Right ventricle myocardium inferior (tissue), 1 donor: ENCODE measurements at regions not wholly inside any gene's neighbourhood (a gene's known extent, or its start where the extent isn't known, plus 50 kb on each side); places are given as distances from the start of the nearest gene placed in this dataset.
"Not testable (repeated sequence)": the region's sequence is repeated elsewhere in the genome, so short reads cannot be mapped to it uniquely, and the experiment has no call there.

Experiments
- ATAC-seq: fragments of 200-7000 bp; cut with Tn5 transposase; one replicate; pipeline ENCODE4 v1.9.1; 2020; ENCODE audit warnings: mild to moderate bottlenecking, moderate library complexity
- DNase-seq: peaks from one replicate; pipeline ENCODE4 v3.0.0; 2021; ENCODE audit errors: missing footprints
- intact Hi-C: fragments of 100-400 bp; cut with DNase I; formaldehyde crosslinking; loops from one replicate; pipeline ENCODE4 v1.11.0; 2022
- donor health status: DM: no; HTN: yes; CAD: no; lungs with severe emphysema.

- intact Hi-C loops = no loop called here
- DNase-seq (no peak), ATAC-seq (no peak)
Measured at GRCh38 chr6:48973491-48973890, 489.6 kb downstream of the MMUT start.

DNA sequence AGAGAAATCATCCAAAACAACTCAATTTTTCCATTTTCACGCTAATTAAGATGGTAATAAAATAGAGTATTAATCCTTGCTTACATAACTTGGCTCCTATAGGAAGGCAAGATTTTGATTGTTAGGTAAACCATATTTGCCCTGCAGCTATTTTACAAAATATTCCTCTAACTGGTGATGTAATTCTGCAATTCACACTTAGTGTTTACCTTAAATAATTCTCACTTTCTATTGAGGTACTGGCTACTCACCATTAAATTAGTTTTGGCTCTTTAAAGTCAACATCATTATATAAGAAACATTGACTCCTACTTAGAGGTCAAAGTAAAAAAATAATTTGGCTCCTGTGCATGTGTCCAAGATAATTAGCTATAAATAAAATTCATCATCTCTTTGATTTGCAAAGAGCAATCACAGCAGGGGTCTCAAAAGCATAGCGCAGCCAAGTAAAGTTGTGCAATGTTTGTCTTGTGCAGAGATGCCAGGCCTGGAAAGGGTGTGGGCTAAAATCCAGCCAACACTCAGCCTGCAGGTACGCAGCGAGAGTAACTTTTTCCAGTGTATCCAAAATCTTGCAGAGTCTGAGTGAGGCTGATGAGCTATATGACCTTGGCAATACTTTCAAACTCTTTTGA, 501.2 kb downstream of the MMUT start:
- ATAC-seq (no peak), DNase-seq (no peak)
- intact Hi-C loops = no loop called here

DNA sequence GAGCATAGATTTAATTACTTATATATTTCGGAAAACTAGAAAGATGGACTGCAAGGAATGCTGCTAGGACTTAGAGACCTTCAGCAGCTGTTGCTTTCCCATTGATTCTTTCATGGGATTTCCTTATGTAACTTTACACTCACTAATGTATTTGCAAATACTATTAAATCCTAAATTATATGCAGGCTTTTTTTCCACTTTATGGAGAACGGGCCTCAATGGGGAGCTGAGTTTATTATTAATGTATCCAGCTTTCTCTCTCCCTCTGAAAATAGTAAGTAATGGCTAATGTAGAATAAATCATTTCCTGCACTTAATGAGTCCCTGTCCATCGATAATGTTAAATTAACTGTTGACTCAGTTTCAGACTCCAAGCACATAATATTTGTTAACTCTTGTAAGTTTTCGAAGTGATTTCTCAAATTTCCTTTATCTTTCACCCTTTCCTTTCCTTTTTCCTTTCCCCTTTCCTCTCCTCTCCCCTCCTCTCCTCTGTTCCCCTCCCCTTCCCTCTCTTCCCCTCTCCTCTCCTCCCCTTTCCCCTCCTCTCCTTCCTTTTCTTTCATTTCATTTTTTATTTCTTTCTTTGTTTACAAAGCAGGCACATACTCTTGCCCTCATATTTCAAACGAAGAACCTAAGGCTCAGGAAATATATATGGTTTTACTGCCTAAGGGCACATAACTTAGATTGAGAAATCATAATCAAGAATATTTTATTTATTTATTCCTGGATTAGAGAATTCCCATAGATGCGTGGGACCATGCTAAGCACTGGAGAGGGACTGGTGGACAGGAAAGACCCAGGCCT, 503.6 kb downstream of the MMUT start:
- DNase-seq (no peak), ATAC-seq (no peak)
- intact Hi-C loops = no loop called here

- DNase-seq = no peak
- intact Hi-C loops = no loop called here
Measured at GRCh38 chr6:48957781-48958180, 505.3 kb downstream of the MMUT start.

DNA sequence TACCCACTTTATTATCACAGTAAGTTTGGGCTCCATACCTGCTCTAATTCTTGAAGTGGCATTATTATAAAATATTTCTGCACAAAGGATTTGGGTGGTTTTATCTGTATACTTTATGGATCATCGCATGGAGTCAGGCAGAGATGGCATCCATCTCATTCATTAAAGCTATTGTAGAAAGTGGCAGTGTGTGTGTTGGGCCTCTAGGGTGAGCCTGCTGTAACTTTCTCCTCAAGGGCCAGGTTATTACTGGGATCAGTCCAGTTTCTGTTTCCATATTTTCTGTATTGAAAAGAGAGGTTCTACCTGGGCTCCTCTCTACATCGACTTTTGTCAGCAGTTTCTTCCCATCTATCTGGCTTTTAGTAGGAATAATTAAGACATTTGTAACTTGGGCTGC, 511.1 kb downstream of the MMUT start:
- ATAC-seq (no peak), DNase-seq (no peak)
- intact Hi-C loops = no loop called here

More at GRCh38 chr6:48957781-48958180, 505.3 kb downstream of the MMUT start:
- no peak for ATAC-seq

- ATAC-seq, DNase-seq, intact Hi-C loops: not testable (repeated sequence)
Measured at GRCh38 chr6:48944276-48944675, 518.8 kb downstream of the MMUT start.

- no peak for DNase-seq
- no peak for ATAC-seq
- intact Hi-C loops = no loop called here
Measured at GRCh38 chr6:48933136-48933535, 529.9 kb downstream of the MMUT start.

DNA sequence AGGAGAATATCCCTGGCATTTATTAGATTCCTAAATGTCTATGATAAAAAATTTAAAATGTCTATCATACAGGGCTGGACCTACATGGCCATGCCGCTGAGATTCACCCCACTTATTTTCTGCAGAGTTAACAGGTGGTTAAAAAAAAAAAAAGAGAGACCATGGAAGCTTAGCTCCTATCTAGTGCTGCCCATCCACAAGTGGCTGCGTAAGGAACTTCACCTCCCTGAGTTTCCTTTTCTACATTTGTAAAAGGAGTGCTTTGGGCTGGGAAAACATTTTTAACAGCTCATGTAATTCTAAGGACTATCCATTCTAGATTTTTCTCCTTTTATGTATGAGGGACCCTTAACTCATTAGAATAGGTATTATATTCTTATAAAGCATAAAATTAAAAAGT, 534.1 kb downstream of the MMUT start:
- no peak for ATAC-seq
- DNase-seq = no peak
- intact Hi-C loops = no loop called here

- intact Hi-C loops = no loop called here
- DNase-seq = no peak
- ATAC-seq = no peak
Measured at GRCh38 chr6:48922837-48923236, 540.2 kb downstream of the MMUT start.

GRCh38 chr6:48919555-48919954, 543.5 kb downstream of the MMUT start:
- DNase-seq (no peak), ATAC-seq (no peak)
- intact Hi-C loops = no loop called here

DNA sequence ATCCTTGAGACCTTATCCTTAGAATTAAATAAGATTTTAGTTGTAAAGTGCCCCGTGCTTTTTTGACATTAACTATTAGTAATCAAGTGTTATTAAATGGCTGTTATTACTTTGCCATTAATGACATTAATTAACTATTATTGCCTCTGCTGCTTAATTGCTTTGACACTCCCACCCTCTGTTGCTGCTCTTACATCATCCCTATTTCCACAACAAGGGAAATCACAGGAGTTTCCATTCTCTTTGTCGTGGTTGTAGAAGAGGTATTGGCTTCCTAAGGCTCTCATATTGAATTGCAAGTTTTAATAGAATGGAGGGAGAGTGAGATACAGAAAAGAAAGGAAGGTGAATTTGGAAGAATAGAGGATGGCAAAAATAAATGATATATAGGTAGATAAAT, 545.8 kb downstream of the MMUT start:
- intact Hi-C loops = no loop called here
- DNase-seq (no peak), ATAC-seq (no peak)

GRCh38 chr6:48916607-48917006, 546.4 kb downstream of the MMUT start:
- DNase-seq = no peak
- intact Hi-C loops = no loop called here
- no peak for ATAC-seq

DNA sequence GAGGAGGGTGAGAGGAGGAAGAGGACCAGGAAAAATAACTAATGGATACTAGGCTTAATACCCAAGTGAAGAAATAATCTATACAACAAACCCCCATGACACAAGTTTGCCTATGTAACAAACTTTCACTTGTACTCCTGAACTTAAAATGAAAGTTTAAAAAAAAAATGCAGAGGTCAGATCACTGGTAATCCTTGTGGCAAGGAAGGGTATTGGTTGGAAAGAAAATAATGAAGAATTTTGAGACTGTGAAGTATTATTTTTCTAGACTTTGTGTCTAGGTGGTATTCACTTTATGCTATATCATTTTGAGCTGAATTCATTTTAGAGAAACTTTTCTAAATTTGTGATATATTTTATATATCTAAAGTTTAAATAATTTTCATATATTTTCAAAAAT, 547.5 kb downstream of the MMUT start:
- intact Hi-C loops = no loop called here
- no peak for DNase-seq
- no peak for ATAC-seq

DNA sequence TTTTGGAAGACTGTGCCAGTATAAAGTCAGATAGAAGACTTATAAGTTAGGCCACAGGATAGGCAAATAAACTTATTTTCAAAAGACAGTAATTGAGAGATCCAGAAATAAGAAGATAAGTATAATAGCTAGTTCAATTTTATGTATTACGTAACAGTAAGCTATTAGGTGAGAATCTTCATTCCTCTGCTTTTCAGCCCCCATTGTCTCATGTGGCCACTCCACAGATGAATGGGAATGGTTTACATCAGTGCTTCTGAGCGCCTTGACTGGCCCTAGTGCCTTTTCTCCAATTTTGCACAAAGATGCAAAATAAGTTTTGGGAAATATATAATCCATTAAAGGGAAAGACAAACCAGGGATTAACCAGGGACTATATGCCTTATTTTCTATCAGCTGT, 550.5 kb downstream of the MMUT start:
- intact Hi-C loops = no loop called here
- DNase-seq = no peak
- no peak for ATAC-seq

DNA sequence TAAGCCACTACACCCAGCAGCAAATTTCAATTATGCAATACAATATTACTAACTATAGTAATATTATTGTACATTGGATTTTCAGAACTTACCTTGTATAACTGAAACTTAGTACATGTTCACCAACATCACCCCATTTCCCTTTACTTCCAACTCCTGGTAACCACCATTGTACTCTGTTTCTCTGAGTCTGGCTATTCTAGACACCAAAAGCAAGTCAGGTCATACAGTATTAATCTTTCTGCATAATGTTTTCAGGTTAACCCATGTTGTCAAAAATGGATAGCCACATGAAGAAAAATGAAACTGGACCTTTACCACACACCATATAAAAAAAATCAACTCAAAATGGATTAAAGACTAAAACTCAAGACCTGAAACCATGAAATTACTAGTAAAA, 558.2 kb downstream of the MMUT start:
- intact Hi-C loops = no loop called here
- ATAC-seq = no peak
- no peak for DNase-seq

GRCh38 chr6:48894469-48894868, 568.6 kb downstream of the MMUT start:
- intact Hi-C loops = no loop called here
- DNase-seq (no peak), ATAC-seq (no peak)

DNA sequence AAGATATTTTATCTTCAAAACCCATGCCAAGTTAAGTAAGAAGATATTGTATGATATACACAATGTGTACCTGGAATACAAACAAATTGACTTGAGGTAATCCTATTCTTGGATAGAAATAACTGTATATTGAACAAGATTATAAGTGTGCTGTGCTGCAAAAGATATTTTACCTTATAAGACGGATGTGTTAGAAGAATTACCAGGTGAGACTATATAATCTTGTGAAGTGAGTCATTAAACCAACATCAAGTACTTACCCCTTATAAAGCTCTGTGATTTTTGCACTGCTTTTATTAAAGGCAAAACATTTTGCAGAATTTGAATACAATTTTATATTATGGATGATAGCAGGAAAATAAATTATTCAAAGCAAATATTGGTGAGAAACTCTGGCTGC, 570.0 kb downstream of the MMUT start:
- intact Hi-C loops = no loop called here
- no peak for DNase-seq
- no peak for ATAC-seq

- intact Hi-C loops = no loop called here
- no peak for ATAC-seq
- no peak for DNase-seq
Measured at GRCh38 chr6:48891308-48891707, 571.7 kb downstream of the MMUT start.

GRCh38 chr6:48889429-48889828, 573.6 kb downstream of the MMUT start:
- no peak for ATAC-seq
- DNase-seq = no peak
- intact Hi-C loops = no loop called here

DNA sequence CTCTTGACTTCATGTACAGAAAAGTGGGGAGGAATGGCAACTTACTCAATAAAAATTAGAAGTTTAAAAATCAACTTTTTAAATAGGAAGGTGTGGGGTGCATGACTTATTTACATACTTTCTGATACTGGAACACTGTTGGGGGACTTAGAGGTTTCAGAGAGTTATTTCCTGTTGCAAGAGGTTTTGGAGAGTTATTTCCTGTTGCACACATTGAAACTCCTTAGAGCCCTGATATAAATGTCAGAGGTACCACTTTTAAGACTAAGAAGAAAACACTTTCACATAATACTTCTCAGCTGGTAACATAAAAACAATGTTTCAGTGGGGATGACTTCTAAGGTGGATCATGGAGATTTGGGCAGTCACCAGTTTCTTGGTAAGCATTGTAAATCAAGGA, 579.9 kb downstream of the MMUT start:
- intact Hi-C loops = no loop called here
- ATAC-seq (no peak), DNase-seq (no peak)

- ATAC-seq (no peak), DNase-seq (no peak)
- intact Hi-C loops = no loop called here
Measured at GRCh38 chr6:48881551-48881950, 581.5 kb downstream of the MMUT start.
